ENCODE measurements at regions not wholly inside any gene's neighbourhood (a gene's known extent, or its start where the extent isn't known, plus 50 kb on each side); places are given as distances from the start of the nearest gene placed in this dataset.

- Histone ChIP-seq H3K9me2 (ENCODE audit: low read depth, low read length) (no peaks in the 10 kb centered on the region), H3K36me3 (ENCODE audit: insufficient read depth, low read length) (no peaks in the 10 kb centered on the region), H3K9ac (ENCODE audit: low read length) (no peak overlapping the region), H3K27ac (ENCODE audit: low read depth, low read length, poor library complexity, severe bottlenecking) (no peak overlapping the region), H3K27me3 (ENCODE audit: insufficient read depth, low read length) (no peaks in the 10 kb centered on the region), H3K4me2 (ENCODE audit: low read length) (no peak overlapping the region), H4K20me1 (ENCODE audit: insufficient read depth, low read length) (no peaks in the 10 kb centered on the region), H3F3A (ENCODE audit: insufficient read depth, low read length) (no peaks in the 10 kb centered on the region), H2AFZ (ENCODE audit: low read length) (no peak overlapping the region), H3K9me3 (ENCODE audit: low read length) (no peaks in the 10 kb centered on the region), H3K4me3 (ENCODE audit: low read depth, low read length, poor library complexity, severe bottlenecking) (no peak overlapping the region), H3K79me2 (ENCODE audit: insufficient read depth, low read length) (no peaks in the 10 kb centered on the region), H3K4me1 (ENCODE audit: insufficient read depth, low read length, severe bottlenecking) (no peaks in the 10 kb centered on the region)
- TF ChIP-seq EZH2 (IDR thresholded peaks at IDR 0.05; ENCODE audit: borderline replicate concordance, low read length): no peak
- no peak for TF ChIP-seq CTCF (IDR thresholded peaks at IDR 0.05; ENCODE audit: low read length)
Observed at GRCh38 chr10:108691126-108691525, 1232.2 kb downstream of the XPNPEP1 start.

GRCh38 chr10:108690530-108690929 is 1232.8 kb downstream of the XPNPEP1 start:
- no peaks in the 10 kb centered on the region for H3K4me1 ChIP-seq (ENCODE audit: insufficient read depth, low read length, severe bottlenecking)
- TF ChIP-seq CTCF (IDR thresholded peaks at IDR 0.05; ENCODE audit: low read length) (no peak), EZH2 (IDR thresholded peaks at IDR 0.05; ENCODE audit: borderline replicate concordance, low read length) (no peak)
- no peaks in the 10 kb centered on the region for H3K9me2 ChIP-seq (ENCODE audit: low read depth, low read length)

GRCh38 chr10:108689891-108690290 is 1233.4 kb downstream of the XPNPEP1 start:
- no peaks in the 10 kb centered on the region for H3K79me2 ChIP-seq (ENCODE audit: insufficient read depth, low read length)
- no peak overlapping the region for H3K9ac ChIP-seq (ENCODE audit: low read length)

More at GRCh38 chr10:108690530-108690929, 1232.8 kb downstream of the XPNPEP1 start:
- Histone ChIP-seq H2AFZ (ENCODE audit: low read length) (no peak overlapping the region), H3K4me3 (ENCODE audit: low read depth, low read length, poor library complexity, severe bottlenecking) (no peak overlapping the region), H3K4me2 (ENCODE audit: low read length) (no peak overlapping the region), H3K27ac (ENCODE audit: low read depth, low read length, poor library complexity, severe bottlenecking) (no peak overlapping the region), H3F3A (ENCODE audit: insufficient read depth, low read length) (no peaks in the 10 kb centered on the region), H3K9me3 (ENCODE audit: low read length) (no peaks in the 10 kb centered on the region), H3K79me2 (ENCODE audit: insufficient read depth, low read length) (no peaks in the 10 kb centered on the region), H3K27me3 (ENCODE audit: insufficient read depth, low read length) (no peaks in the 10 kb centered on the region), H4K20me1 (ENCODE audit: insufficient read depth, low read length) (no peaks in the 10 kb centered on the region), H3K9ac (ENCODE audit: low read length) (no peak overlapping the region), H3K36me3 (ENCODE audit: insufficient read depth, low read length) (no peaks in the 10 kb centered on the region)

More at GRCh38 chr10:108689891-108690290, 1233.4 kb downstream of the XPNPEP1 start:
- Histone ChIP-seq H3K4me2 (ENCODE audit: low read length) (no peak overlapping the region), H3K4me1 (ENCODE audit: insufficient read depth, low read length, severe bottlenecking) (no peaks in the 10 kb centered on the region), H2AFZ (ENCODE audit: low read length) (no peak overlapping the region), H3F3A (ENCODE audit: insufficient read depth, low read length) (no peaks in the 10 kb centered on the region), H3K9me3 (ENCODE audit: low read length) (no peaks in the 10 kb centered on the region), H3K27me3 (ENCODE audit: insufficient read depth, low read length) (no peaks in the 10 kb centered on the region), H3K36me3 (ENCODE audit: insufficient read depth, low read length) (no peaks in the 10 kb centered on the region), H4K20me1 (ENCODE audit: insufficient read depth, low read length) (no peaks in the 10 kb centered on the region), H3K27ac (ENCODE audit: low read depth, low read length, poor library complexity, severe bottlenecking) (no peak overlapping the region), H3K9me2 (ENCODE audit: low read depth, low read length) (no peaks in the 10 kb centered on the region), H3K4me3 (ENCODE audit: low read depth, low read length, poor library complexity, severe bottlenecking) (no peak overlapping the region)
- TF ChIP-seq EZH2 (IDR thresholded peaks at IDR 0.05; ENCODE audit: borderline replicate concordance, low read length) (no peak), CTCF (IDR thresholded peaks at IDR 0.05; ENCODE audit: low read length) (no peak)

Data from OCI-LY1 (cell line).